Chondrocyte (in vitro differentiated cells): ENCODE measurements at regions not wholly inside any gene's neighbourhood (a gene's known extent, or its start where the extent isn't known, plus 50 kb on each side); places are given as distances from the start of the nearest gene placed in this dataset.

Source experiments
- DNase-seq: peaks from one replicate; pipeline ENCODE4 v3.0.0; 2021; ENCODE audit warnings: mixed read lengths, low spot score
- H3K27ac Mint-ChIP-seq: one replicate; pipeline ENCODE4 v1.8.0; 2021; ENCODE audit warnings: mild to moderate bottlenecking, moderate library complexity, mixed read lengths; ENCODE audit not compliant: unreplicated experiment
- H3K27me3 Mint-ChIP-seq: 2 replicates; pipeline ENCODE4 v1.8.0; 2021; ENCODE audit warnings: low read depth, mixed read lengths
- H3K36me3 Mint-ChIP-seq: 2 replicates; pipeline ENCODE4 v1.8.0; 2021; ENCODE audit warnings: low read depth, mixed read lengths
- H3K4me1 Mint-ChIP-seq: 2 replicates; pipeline ENCODE4 v1.8.0; 2021; ENCODE audit warnings: low read depth, mild to moderate bottlenecking, mixed read lengths
- H3K4me3 Mint-ChIP-seq: one replicate; pipeline ENCODE4 v1.8.0; 2021; ENCODE audit warnings: mild to moderate bottlenecking, moderate library complexity, mixed read lengths; ENCODE audit not compliant: unreplicated experiment
- H3K9me3 Mint-ChIP-seq: 2 replicates; pipeline ENCODE4 v1.8.0; 2021; ENCODE audit warnings: low read depth, mixed read lengths
- TF ChIP-seq, protein P1 (sequence below): fragments of 200-600 bp; sonication (generic); IDR thresholded peaks from 2 replicates; pipeline ENCODE4 v1.5.0; 2021; ENCODE audit warnings: antibody characterized with exemption, mild to moderate bottlenecking, moderate library complexity

DNA sequence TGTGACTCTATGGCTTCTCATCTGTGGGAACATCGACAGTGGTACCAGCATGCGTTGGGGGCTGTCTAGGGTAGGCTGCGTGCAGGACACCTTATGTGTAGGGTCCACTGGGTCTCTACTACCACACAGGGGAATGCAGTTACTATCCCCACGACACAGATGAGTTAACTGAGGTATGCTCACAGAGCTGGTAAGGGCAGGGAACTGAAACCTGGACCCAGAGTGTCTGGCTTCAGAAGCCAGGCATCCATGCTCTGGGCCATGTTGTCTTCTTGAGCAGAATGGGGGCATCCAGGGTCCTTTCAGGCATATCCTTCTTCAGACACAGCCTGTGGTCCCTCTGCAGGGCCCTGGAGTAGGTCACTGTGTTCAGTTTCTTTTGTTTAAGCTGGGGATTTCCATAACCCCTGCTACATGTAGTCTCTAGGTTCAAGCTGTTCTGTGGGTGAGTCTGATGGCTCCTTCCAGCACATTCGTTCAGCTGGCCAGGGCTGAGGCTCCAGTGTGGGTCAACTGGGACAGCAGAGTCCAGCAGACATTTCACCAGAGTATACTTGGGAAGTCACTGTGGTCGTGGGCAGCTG lies 148.8 kb downstream of the GADD45G start:
- Mint-ChIP-seq H3K4me1 (peaks cover 10% of the 10 kb centered on the region), H3K27ac (no peak overlapping the region), H3K36me3 (no peaks in the 10 kb centered on the region), H3K4me3 (no peak overlapping the region), H3K27me3 (peaks cover 8% of the 10 kb centered on the region), H3K9me3 (no peaks in the 10 kb centered on the region)
- DNase-seq, result no peak
- TF ChIP-seq, protein P1, sequence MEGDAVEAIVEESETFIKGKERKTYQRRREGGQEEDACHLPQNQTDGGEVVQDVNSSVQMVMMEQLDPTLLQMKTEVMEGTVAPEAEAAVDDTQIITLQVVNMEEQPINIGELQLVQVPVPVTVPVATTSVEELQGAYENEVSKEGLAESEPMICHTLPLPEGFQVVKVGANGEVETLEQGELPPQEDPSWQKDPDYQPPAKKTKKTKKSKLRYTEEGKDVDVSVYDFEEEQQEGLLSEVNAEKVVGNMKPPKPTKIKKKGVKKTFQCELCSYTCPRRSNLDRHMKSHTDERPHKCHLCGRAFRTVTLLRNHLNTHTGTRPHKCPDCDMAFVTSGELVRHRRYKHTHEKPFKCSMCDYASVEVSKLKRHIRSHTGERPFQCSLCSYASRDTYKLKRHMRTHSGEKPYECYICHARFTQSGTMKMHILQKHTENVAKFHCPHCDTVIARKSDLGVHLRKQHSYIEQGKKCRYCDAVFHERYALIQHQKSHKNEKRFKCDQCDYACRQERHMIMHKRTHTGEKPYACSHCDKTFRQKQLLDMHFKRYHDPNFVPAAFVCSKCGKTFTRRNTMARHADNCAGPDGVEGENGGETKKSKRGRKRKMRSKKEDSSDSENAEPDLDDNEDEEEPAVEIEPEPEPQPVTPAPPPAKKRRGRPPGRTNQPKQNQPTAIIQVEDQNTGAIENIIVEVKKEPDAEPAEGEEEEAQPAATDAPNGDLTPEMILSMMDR, result no peak

DNA sequence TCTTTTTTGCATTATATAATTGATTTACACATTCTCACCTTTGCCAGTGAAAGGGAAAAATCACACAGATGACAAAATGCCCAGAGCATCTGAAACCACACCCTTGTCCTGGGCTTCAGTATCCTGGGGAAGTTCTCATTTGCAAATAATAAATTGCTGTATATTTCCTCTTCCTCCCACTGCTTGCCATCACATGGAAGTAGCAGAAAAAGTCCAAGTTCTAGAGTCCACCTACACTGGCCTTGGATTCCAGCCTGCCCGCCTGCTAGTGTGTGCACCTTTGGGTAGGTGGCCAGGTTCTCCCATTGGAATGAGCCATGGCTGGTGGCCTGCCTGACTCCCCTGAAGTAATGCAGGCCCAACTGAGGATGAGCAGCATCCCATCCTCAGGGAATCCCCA lies 149.4 kb downstream of the GADD45G start:
- Mint-ChIP-seq H3K36me3 (no peaks in the 10 kb centered on the region), H3K27me3 (peaks cover 8% of the 10 kb centered on the region), H3K4me1 (peaks cover 10% of the 10 kb centered on the region), H3K9me3 (no peaks in the 10 kb centered on the region), H3K27ac (no peak overlapping the region), H3K4me3 (no peak overlapping the region)
- no peak for DNase-seq
- TF ChIP-seq, protein P1, result no peak

DNA sequence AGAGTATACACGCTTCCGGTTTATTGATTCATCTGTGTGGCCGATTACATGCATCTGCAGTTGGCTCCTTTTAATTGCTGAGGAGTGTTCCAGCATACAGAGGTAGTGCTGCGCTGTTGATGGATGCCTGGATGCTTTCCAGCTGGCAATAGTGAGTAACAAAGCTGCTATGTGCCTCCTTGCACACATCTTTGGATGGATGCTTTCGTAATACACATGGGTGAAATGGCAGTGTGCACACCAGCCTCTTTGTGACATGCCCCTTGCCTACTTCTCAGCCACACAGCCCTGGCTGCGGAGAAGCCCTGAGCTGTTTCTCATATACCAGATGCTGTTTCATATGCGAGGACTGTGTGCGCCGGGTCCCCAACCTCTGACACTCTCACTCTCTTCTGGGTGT lies 151.0 kb downstream of the GADD45G start:
- Mint-ChIP-seq H3K9me3 (no peaks in the 10 kb centered on the region), H3K36me3 (no peaks in the 10 kb centered on the region), H3K27me3 (peaks cover 15% of the 10 kb centered on the region), H3K27ac (no peak overlapping the region), H3K4me1 (peaks cover 10% of the 10 kb centered on the region), H3K4me3 (no peak overlapping the region)
- TF ChIP-seq, protein P1, result no peak
- no peak for DNase-seq

DNA sequence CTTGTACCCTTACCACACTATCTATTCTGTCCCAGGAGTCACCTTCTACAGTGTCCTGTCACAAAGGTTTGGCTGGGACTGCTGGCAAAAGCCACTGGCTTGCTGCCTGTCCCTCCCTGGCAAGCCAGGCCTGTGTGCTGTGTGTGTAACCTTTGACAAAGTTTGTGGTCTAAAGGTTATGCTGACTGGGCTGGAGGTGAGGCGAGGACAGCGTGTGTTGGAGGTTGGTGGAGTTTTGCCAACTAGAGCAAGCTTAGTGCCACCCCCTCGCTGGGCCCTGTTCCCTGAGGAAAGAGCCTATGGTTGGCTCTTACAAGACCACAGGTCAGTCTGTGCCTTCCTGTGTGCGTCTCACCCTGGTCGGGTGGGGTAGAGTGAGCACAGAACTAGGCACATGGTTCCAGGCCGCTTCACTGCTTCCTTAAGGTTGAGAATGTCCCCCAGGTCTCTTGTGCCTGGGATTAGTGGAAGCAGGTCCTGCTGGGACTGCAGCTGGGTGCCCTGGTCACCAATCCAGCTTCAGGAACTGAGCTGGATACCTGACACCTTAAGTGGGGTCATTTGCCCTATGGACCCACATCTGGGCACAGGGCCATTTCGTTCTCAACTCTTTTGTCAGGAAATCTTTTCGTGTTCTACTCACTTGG lies 152.2 kb downstream of the GADD45G start:
- no peak for DNase-seq
- no peak overlapping the region for H3K27ac Mint-ChIP-seq
- TF ChIP-seq, protein P1, result no peak
- no peak overlapping the region for H3K4me3 Mint-ChIP-seq
- H3K9me3 Mint-ChIP-seq, result no peaks in the 10 kb centered on the region
- H3K27me3 Mint-ChIP-seq, result peaks cover 11% of the 10 kb centered on the region
- no peaks in the 10 kb centered on the region for H3K36me3 Mint-ChIP-seq
- peaks cover 10% of the 10 kb centered on the region for H3K4me1 Mint-ChIP-seq

DNA sequence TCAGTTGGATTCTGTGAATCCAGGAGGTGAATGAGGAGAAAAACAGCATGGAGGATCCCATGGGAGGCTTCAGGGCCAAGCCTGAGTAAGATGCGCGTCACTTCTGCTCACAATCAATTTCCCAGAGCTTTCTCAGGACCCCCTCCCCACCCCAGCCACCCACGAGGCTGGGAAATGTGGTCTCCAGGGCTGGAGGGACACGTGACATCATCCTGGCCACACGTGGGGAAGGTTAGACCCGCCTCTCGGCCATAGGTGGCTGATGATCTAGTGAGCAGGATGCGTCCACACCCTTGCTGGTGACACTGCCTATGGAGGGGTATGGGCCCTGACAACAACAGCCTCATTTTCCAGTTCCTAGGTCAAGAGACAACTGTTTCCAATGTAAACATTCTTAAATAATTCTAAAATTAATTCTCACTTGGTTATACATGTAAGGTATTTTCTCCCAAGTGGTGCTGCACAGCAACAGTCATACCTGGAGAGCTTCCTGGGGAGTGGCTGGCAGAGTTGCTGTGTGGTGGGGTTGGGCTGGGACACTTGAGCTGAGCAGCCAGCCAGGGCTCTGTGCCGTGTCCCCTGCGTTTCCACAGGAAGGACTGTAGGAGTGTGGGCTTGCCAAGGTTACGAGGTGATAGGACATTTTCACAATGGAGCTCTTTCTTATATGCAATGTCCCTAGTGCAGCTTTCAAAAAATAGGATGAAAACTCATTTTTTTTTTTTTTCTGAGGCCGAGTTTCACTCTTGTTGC lies 153.1 kb downstream of the GADD45G start:
- Mint-ChIP-seq H3K4me1 (peaks cover 10% of the 10 kb centered on the region), H3K27me3 (peaks cover 11% of the 10 kb centered on the region), H3K27ac (no peak overlapping the region), H3K9me3 (no peaks in the 10 kb centered on the region), H3K4me3 (no peak overlapping the region), H3K36me3 (no peaks in the 10 kb centered on the region)
- TF ChIP-seq, protein P1, result no peak
- no peak for DNase-seq
